ENCODE measurements at regions not wholly inside any gene's neighbourhood (a gene's known extent, or its start where the extent isn't known, plus 50 kb on each side); places are given as distances from the start of the nearest gene placed in this dataset.

DNA sequence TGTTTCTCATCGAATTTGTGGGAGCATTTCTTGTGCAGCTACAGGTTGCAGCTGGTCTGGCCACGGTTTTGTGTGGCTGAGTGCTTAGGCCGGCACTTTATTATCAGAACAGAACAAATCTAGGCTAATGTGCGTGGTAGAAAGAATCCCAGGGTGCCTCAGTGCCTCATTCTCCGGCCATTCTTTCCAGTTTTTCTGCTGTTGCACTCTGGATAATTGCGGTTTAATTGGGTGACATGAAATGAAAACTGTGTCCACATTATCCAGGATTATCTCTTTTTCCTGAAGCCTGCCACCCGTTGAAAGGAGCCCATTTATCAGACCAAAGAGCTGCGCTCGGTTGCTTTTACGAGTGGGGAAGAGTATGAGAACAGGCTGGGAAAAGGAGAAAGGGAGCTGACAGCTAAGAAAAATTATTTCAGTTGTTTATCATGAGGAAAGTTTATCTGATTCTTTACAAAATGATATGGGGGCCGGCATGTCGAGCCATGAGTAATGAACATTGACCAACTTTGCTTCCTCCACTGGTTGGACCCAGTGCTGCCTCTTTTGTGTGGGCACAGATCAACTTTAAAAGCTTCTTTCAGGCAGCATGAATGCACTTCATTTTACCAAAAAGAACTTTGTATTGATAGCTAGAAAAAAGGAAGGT lies 117.0 kb upstream of the SOX21 start:
- no peak overlapping the region for H3K4me3 ChIP-seq
- TF ChIP-seq, protein P1, sequence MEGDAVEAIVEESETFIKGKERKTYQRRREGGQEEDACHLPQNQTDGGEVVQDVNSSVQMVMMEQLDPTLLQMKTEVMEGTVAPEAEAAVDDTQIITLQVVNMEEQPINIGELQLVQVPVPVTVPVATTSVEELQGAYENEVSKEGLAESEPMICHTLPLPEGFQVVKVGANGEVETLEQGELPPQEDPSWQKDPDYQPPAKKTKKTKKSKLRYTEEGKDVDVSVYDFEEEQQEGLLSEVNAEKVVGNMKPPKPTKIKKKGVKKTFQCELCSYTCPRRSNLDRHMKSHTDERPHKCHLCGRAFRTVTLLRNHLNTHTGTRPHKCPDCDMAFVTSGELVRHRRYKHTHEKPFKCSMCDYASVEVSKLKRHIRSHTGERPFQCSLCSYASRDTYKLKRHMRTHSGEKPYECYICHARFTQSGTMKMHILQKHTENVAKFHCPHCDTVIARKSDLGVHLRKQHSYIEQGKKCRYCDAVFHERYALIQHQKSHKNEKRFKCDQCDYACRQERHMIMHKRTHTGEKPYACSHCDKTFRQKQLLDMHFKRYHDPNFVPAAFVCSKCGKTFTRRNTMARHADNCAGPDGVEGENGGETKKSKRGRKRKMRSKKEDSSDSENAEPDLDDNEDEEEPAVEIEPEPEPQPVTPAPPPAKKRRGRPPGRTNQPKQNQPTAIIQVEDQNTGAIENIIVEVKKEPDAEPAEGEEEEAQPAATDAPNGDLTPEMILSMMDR (IDR thresholded peaks at IDR 0.05): no peak
- TF ChIP-seq POLR2A (IDR thresholded peaks at IDR 0.05) (no peak), POLR2AphosphoS5 (IDR thresholded peaks at IDR 0.05) (no peak)
- no peak for DNase-seq (ENCODE audit: low spot score)
- intact Hi-C loops (cut with DNase I): no loop called here
- 64% methylated on average over 12 of the region's 12 CpGs for WGBS
- no peak overlapping the region for H3K27ac ChIP-seq
- no peaks in the 10 kb centered on the region for H3K9me3 ChIP-seq
- no peaks in the 10 kb centered on the region for H3K4me1 ChIP-seq (replicated peaks)
- no peaks in the 10 kb centered on the region for H3K27me3 ChIP-seq (replicated peaks; ENCODE audit: insufficient read depth)
- no peaks in the 10 kb centered on the region for H3K36me3 ChIP-seq

DNA sequence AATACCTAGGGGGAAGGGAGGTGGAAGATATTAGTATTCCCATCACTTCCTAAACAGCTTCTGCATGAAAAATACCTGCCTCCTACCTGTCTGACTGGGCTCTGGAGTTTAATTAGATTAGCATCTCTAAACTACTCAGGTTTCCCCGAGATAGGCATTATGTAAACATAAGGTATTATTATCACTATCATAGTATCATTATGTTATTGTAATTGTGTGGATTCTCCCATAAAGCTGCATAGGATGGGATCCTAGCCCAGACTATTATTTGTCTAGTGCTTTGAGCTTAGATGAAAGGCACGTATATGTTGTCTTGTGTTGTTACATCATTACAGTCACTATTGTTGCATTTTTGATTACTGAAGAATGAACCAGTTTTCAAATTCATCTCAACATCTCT lies 115.2 kb upstream of the SOX21 start:
- intact Hi-C loops (cut with DNase I): no loop called here
- TF ChIP-seq, protein P1 (IDR thresholded peaks at IDR 0.05): no peak
- TF ChIP-seq POLR2AphosphoS5 (IDR thresholded peaks at IDR 0.05): no peak

DNA sequence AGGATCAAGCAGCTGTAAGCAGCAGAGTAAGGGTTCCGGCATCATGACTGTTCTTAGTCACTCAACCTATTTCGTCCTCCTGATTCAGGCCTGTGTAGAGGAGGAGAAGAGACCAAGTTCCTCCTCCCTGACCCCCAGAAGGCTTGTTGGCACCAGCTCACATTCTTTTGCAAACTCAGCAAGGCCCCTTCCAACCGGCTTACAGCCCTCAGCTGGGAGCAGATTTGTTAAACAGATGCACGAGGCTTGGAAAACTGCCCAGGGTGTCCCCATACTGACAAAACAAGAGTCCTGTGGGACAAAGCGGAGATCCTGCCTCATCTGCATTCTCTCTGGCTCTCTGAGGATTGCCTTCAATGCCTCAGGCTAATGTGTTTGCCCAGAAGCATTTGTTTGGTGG lies 113.2 kb upstream of the SOX21 start:
- intact Hi-C loops (cut with DNase I): no loop called here
- no peak for DNase-seq (ENCODE audit: low spot score)
- 34% methylated on average over 5 of the region's 5 CpGs for WGBS
- no peaks in the 10 kb centered on the region for H3K4me1 ChIP-seq (replicated peaks)
- no peaks in the 10 kb centered on the region for H3K27me3 ChIP-seq (replicated peaks; ENCODE audit: insufficient read depth)
- H3K36me3 ChIP-seq: no peaks in the 10 kb centered on the region
- no peak overlapping the region for H3K4me3 ChIP-seq
- H3K27ac ChIP-seq: no peak overlapping the region
- H3K9me3 ChIP-seq: no peaks in the 10 kb centered on the region
- TF ChIP-seq POLR2A (IDR thresholded peaks at IDR 0.05) (no peak), POLR2AphosphoS5 (IDR thresholded peaks at IDR 0.05) (no peak)
- TF ChIP-seq, protein P1 (IDR thresholded peaks at IDR 0.05): no peak

More for the DNA sequence above, 115.2 kb upstream of the SOX21 start:
- no peaks in the 10 kb centered on the region for H3K27me3 ChIP-seq (replicated peaks; ENCODE audit: insufficient read depth)
- H3K4me1 ChIP-seq (replicated peaks): no peaks in the 10 kb centered on the region
- H3K36me3 ChIP-seq: no peaks in the 10 kb centered on the region
- 35% methylated on average over 2 of the region's 2 CpGs for WGBS
- no peak for DNase-seq (ENCODE audit: low spot score)
- H3K9me3 ChIP-seq: no peaks in the 10 kb centered on the region
- H3K27ac ChIP-seq: no peak overlapping the region
- H3K4me3 ChIP-seq: no peak overlapping the region

DNA sequence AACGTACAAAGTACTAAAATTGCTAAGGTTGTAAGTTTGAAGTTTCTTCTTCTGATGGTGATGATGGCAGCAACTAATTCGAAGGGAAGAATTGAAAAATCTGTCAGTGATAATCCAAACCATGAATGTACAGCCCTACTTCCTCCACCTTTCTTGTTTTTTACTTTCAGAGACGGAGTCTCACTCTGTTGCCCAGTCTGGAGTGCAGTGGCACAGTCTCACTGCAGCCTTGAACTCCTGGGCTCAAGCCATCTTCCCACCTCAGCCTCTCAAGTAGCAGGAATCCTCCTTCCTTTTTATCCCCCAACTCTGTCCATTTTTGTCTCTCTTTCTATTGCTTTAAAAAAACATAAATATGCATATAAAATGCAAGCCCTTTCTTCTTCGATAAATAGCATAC lies 112.3 kb upstream of the SOX21 start:
- Histone ChIP-seq H3K4me1 (replicated peaks) (no peaks in the 10 kb centered on the region), H3K4me3 (no peak overlapping the region)
- 82% methylated on average over 4 of the region's 4 CpGs for WGBS

DNA sequence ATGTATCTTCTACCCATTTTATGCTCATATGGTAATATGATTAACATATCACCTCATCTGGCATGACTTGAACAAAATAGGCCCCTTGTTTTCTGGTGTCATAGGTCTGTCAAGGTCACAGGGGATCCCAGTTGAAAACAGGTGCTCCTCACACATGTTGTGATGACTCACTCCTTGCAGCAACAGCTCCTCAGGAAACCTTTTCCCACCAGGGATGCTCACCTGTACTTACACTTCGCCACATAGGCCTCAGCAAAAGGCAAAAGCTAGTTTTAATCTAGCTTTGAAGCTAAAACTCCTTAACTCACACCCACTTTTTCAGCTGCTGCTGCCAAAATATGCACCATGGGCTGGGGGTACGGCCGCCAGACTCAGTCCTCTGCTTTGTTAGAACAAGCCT lies 110.0 kb upstream of the SOX21 start:
- H3K27ac ChIP-seq: no peak overlapping the region
- H3K27me3 ChIP-seq (replicated peaks; ENCODE audit: insufficient read depth): no peaks in the 10 kb centered on the region
- no peaks in the 10 kb centered on the region for H3K36me3 ChIP-seq
- intact Hi-C loops (cut with DNase I): no loop called here
- TF ChIP-seq POLR2AphosphoS5 (IDR thresholded peaks at IDR 0.05) (no peak), POLR2A (IDR thresholded peaks at IDR 0.05) (no peak)
- TF ChIP-seq, protein P1 (IDR thresholded peaks at IDR 0.05): no peak
- no peak overlapping the region for H3K4me3 ChIP-seq
- H3K4me1 ChIP-seq (replicated peaks): no peaks in the 10 kb centered on the region
- 60% methylated on average over 3 of the region's 3 CpGs for WGBS
- H3K9me3 ChIP-seq: no peaks in the 10 kb centered on the region
- no peak for DNase-seq (ENCODE audit: low spot score)

More for the DNA sequence above, 112.3 kb upstream of the SOX21 start:
- no peaks in the 10 kb centered on the region for H3K36me3 ChIP-seq
- no peak overlapping the region for H3K27ac ChIP-seq
- no peaks in the 10 kb centered on the region for H3K9me3 ChIP-seq
- H3K27me3 ChIP-seq (replicated peaks; ENCODE audit: insufficient read depth): no peaks in the 10 kb centered on the region
- no peak for TF ChIP-seq POLR2A (IDR thresholded peaks at IDR 0.05)
- no peak for TF ChIP-seq POLR2AphosphoS5 (IDR thresholded peaks at IDR 0.05)
- TF ChIP-seq, protein P1 (IDR thresholded peaks at IDR 0.05): no peak
- no peak for DNase-seq (ENCODE audit: low spot score)
- intact Hi-C loops (cut with DNase I): no loop called here

Data from prostate gland (tissue), 2 donors.